Head of caudate nucleus (tissue), 42 donors: ENCODE measurements at regions not wholly inside any gene's neighbourhood (a gene's known extent, or its start where the extent isn't known, plus 50 kb on each side); places are given as distances from the start of the nearest gene placed in this dataset.

ENCODE experiments used
- DNase-seq, 42 donors: peaks; one replicate each; pipeline versions ENCODE4 v3.0.0 to v3.0.0-alpha.2; 2020 to 2021; ENCODE audit warnings: mixed read lengths in 7 of 42
- intact Hi-C: fragments of 100-400 bp; cut with DNase I; formaldehyde crosslinking; loops from one replicate; pipeline ENCODE4 v1.15.0; 2022

DNA sequence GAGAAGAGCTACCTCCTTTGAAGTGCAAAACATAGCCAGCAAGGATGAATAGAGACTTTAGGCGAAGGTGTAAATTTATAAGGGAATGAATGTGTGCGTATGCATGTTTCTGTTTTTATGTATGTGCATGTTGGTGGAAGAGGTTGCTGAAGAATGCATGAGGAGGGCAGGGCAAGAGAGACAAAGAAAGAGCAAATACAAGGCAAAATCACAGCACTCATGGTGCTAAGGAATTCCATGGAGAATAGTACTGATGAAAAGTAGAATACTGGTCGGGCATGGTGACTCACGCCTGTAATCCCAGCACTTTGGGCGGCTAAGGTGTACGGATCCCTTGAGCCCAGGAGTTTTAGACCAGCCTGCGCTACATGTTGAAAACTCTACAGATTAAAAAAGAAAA lies 762.1 kb upstream of the PTPRD start:
- intact Hi-C loops = no loop called here
- no peak for DNase-seq

DNA sequence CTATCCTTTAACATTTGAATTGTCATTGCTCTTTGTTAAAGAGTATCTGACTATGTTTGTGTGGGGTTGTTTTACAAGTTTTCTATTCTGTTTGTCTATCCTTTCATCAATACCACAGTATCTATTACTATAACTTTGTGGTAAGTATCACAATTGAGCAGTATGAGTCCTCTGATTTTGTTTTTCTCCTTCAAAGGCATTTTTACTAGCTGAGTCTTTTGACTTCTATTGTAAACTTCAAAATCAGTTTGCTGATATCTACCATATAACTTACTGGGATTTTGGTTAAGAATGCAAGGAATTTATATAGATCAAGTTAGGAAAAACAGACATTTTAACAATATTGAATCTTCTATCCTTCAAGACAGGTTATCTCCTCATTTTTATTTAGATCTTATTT lies 789.8 kb upstream of the PTPRD start:
- intact Hi-C loops = no loop called here
- DNase-seq = no peak

DNA sequence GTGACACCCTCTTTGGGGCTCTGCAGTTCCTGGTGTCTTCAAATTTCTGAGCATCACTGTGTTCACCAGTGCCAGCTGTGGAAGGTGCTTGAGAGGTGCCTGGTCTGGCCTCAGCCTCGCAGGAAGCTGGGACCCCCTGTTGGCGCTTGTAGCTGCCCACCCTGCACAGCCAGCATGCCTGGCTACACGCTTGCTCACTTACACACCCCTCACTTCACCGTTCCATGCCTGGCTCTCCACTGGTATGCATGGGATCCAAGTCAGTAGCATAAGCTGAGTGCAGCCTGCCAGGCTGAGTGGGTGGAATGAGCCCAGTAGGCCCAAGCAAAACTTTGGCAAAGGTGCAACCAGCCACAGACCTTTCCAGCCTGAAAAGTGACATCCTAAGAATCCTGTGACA lies 801.4 kb upstream of the PTPRD start:
- intact Hi-C loops = no loop called here
- no peak for DNase-seq

DNA sequence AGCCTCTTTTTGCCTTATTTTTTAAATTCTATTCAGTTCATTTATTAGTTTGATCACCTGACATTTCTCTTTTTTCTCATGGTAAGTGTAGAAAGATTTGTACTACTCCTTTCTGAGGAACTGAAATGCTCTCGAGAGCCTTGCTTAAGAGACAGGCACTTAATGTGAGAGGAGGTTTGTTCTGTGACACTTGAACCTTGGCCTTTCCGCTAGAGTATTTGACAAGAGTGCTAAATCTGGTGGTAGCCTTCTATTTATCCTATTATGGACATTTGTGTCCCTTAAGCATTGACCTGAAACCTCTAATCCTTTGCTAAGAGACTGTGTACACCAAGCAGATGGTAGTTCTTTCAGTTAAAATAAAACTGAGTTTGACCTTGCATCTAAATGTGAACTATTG lies 805.0 kb upstream of the PTPRD start:
- intact Hi-C loops = no loop called here

DNA sequence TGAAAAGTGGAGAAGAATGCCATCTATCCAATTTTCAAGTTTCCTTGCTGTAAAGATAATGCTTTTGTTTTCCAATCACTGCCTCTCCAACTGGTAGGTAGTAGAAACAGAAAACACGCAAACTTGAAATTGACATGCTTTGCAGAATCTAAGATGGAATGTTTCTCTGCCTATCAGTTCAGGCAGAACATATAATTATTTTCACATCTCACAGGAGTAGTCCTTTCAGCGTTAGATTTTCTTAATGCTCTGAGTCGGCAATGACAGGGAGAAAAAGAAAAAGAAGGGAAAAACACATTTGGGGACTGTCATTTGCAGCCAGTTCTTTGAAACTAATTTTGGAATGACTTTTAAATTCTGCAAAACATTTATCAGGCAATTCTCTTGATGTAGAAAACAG lies 818.7 kb upstream of the PTPRD start:
- no peak for DNase-seq
- intact Hi-C loops = no loop called here

More for the DNA sequence above, 805.0 kb upstream of the PTPRD start:
- DNase-seq = no peak

DNA sequence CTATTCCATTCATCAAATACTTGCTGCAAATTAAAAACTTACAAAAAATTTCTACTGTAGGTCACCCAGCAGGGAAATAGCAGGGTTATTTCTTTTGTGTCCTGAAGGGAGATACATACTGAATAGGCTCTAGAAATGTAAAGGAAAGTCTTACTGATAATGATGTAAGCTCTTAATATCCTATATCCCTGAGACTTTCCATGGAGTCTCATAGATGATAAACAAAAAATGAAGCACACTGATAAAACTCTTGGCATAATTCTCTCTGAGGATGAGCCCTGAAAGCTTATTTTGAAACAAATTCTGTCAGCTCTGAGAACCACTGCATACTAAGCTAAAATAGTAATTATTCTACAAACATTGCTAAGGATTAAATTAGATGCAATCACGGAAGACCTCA lies 819.6 kb upstream of the PTPRD start:
- intact Hi-C loops = no loop called here
- DNase-seq = no peak

DNA sequence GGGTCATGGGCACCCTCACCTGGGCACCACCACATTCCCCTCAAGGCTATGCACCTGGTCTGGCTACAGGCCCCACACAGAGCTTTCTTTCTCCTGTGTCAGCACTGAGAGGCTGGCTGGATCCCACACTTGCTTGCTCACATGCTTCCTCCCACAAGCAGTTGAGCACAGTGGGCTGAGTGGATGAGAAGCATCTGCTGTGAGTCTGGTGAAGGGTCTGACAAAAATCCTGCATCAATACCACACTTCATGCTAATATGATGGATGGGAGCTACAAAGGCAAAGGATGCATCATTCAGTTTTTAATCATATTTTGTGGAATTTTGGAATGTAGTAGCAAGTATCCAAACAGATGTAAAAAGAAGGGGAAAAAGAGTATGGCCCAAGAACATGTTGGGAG lies 830.8 kb upstream of the PTPRD start:
- DNase-seq = no peak
- intact Hi-C loops = no loop called here

DNA sequence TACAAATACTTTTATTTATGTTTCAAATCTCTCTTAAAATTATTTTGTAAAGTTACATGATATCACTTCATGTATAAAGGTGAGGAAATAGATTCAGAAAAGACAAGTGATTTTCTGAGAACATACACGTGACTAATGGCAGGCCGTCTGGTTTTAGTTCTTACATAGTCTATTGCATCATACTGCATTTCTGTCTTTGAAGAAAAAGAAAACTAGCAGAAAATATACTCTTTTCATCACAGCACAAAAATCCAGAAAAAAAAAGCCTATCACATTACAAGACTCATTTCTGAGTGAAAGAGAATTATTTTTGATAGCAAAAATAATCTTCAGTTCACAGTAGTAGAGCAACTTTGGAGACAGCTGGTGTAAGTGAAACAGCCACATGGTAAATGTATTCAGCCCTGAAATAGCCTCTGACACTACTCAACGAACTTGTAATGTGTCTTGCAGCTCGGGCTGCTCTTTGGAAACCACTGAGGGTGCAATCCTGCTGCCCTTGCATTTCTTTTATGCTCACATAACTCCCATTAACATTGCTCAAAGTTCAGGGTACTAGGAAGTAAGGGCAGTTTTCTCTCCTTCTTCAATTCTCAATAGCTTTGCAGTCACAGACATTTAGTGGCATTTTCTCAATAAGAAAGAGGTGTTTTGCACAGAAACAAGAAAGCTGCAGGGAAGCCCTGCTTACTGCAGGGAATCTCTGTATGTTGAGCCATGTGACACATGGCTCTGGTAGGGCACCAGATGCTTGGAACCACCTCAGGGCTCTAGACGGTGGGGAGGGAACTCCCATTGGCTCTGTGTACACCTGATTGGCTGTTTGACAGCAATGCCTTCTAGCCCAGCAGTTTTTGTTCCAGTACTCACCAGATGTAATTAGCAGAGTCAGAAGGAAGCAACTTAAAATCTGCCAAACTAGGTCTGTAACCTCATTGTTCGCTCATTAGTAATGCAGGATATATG lies 845.3 kb upstream of the PTPRD start:
- DNase-seq = no peak
- intact Hi-C loops = no loop called here

DNA sequence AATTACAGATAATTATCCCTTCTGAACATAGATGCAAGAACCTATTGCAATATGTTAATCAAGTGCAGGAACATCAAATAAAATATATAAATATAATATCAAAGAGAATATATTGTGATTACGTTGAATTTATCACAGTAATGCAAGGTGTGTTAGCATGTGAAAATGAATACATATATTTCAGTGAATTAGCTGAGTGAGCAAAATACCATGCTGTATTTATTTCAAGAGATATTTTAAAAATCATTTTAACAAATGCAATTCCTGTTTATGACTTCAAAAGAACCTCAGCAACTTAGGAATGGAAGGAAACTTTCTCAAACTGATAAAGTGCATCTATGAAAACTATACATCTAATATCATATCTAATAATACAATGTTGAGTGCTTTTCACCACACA lies 856.9 kb upstream of the PTPRD start:
- intact Hi-C loops = no loop called here
- DNase-seq = no peak

DNA sequence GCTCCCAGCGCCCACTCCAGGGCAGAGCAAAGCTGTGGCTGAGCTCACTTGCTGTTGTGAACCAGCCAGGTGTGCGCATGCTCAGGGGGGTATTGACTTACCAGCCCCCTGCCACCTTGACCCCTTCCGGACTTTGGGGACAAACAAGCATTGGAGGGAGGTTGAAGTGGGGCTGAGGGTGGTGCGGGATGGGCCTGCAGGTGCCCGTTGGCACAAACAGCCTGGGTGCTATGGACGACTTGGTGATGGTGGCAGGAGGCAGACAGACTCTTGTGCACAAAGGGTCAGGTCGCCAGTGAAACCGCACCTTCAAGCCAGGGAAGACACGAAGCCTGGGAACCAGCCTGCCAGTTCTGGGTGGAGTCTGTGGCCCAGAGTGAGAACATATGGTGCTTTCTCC lies 858.5 kb upstream of the PTPRD start:
- intact Hi-C loops = no loop called here
- no peak for DNase-seq

DNA sequence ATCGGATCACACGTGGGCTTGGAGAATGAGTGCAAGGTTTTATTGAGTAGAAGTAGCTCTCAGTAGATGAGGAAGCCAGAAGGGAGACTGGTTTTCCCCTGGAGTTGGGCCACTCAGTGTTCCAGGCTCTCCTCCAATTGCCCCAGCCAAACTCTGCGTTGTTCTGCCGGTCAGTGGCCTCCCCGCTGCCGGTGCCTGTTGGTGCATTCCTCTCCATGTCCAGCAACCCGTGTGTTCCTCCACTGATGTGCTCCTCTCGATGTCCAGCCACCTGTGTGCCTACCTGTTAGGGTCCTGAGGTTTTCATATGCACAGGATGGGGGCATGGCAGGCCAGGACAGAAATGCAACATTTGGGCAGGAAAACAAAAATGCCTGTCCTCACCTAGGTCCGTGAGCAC lies 888.0 kb upstream of the PTPRD start:
- DNase-seq = no peak
- intact Hi-C loops = no loop called here

DNA sequence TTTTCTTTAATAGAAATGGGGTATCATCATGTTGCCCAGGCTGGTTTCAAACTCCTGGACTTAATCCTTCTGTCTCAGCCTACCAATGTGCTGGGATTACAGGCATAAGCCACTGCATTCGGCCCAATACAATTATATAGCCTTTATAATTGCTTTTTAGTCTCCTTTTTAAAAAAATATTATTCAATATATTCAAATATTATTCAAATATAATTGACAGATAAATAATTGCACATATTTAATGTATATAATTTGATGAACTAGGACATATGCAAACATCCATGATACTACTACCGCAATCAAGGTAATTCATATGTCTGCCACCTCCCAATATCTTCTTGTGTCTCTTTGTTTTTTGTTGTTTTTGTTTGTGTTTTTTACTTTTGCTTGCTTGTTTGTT lies 894.2 kb upstream of the PTPRD start:
- no peak for DNase-seq
- intact Hi-C loops = no loop called here

DNA sequence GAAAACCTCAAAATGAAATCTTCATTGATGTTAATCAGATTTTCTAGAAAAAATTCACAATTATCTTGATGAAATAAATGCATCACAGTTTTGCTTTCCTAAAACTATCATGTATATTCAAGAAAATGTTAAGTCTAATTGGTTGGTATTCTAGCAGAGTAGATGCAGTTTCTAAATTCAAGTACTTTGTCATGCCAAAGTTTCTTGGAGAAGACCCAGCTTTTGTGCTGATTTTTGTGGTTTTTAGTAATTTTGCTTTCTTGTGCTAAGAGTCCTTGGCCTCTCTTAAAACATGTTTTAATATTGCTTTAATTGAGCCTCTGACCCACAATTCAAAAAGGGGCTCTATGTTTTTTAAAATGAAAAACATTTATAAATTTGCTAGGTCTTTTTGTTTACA lies 924.8 kb upstream of the PTPRD start:
- intact Hi-C loops = no loop called here

DNA sequence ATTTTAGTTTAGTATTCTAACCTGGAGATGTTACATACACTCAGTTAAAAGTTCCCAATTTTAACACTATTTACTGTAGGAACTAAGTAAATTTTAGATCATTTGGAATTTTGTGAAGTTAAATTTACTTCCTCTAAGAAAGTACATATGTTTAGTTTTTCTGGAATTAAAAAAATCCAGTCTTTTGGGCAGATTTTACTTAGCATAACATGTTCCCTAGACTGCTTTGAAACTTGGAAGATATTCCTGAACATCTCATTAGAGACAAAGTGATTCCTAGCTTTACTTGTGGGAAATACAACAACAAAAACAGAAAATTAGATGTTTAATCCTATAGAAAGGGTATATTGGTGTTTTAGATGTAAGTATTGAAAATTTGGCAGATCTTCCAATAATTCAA lies 930.0 kb upstream of the PTPRD start:
- no peak for DNase-seq
- intact Hi-C loops = no loop called here

More for the DNA sequence above, 924.8 kb upstream of the PTPRD start:
- no peak for DNase-seq

DNA sequence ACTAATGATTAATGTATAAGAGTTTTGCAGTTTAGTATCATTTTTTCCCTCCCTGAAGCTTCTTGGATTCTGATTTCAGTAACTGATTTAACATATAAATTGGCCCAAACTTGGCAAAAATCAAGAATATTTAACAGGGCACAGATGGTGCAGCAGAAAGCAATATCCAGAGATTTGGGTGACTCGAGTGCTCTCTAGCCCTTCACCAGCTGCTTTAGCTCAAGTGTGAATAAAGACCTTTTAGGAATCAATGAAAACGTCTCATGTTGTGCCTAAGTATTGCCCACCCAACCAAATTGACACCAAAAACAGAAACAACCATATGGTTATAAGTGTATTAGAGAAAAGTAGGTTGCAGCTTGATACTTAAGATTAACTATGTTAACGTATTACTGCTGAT lies 933.4 kb upstream of the PTPRD start:
- DNase-seq = no peak
- intact Hi-C loops = no loop called here

DNA sequence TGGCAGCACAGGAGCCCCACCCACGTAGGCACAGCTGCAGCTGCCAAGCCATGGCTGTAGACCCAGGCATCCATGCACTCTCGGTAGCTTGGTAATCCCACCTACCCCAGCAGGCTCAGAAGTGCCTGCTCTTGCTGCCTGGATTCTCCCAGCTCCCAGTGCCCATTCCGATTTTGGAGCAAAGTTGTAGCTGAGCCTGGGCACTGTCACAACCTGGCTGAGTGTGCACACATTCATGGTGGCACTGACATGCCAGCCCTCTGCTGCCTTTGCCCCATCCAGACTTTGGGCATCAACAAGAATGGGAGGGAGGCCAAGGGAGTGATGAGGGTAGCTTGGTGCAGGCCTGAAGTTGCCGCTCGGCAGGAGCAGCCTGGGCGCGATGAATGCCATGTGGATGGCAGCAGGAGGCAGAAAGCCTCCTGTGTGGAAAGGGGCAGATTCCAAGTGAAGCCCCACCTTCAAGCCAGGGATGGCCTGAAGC lies 936.6 kb upstream of the PTPRD start:
- intact Hi-C loops = no loop called here

DNA sequence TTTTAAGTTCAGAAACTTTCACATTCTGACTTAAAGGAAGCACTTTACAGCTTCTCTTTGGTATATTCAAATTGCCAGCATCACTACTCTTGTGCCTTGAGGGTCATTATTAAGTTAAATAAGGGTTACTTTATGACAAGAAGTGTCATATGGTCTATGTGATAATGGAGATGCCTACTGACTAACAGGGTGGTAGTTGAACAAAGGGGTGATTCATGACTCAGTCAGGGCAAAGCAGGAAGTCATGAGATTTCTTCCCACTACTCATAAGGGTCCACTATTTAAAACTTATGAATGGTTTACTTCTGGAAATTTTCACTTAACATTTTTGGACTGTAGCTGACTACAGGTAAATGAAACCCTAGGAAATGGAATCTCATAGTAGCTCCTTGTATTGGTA lies 938.3 kb upstream of the PTPRD start:
- intact Hi-C loops = no loop called here
- no peak for DNase-seq

More for the DNA sequence above, 936.6 kb upstream of the PTPRD start:
- no peak for DNase-seq

DNA sequence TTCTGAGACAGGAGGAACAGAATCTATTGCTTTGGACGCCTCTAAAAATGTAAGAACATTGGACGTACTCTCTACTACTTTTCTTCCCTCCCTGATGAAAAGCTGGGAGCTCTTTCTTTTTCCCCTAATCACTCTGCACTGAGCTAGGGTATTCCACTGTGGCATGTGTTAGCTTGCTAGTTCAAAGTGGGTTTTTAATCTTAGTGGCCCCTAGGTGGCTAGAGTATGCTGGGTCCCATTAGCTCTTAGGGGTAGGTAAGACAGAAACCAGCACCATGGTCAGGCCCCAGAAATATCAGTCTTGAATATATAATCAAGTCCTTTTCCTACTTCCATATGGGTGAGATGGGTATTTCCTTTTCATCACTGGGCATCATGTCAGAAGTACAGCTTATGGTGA lies 945.2 kb upstream of the PTPRD start:
- DNase-seq = no peak
- intact Hi-C loops = no loop called here

DNA sequence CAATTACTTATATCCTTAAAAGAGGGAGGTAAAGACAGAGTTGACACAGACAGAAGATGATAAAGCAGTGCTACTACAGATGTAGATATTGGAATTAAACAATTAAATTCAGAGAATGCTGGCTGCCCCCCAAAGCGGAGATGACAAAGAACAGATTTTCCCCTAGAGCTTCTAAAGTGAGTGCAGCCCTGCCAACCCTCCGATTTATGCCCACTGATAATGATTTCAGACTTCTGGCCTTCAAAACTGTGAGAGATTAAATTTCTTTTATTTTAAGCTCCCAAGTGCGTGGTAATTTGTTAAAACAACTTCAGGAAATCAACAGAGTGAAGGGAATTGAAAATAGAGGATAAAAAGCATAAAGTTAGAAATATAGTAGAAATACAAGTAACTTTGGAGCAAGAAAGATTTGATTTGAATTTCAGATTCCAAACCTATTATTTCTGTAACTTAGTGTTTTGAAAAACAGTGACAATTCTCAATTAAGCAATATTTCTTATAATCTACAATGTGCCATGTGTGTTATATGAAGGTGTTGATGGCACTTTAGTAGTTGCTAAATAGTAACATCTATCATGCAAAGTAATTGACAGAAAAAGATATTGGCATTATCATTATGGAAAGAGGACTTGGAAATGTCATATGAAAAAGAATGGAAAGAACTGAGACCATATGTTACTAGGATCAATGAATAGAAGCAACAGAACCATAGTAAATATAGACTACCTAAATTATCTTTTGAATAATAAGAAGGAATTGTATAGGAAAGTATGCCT lies 946.4 kb upstream of the PTPRD start:
- intact Hi-C loops = no loop called here

DNA sequence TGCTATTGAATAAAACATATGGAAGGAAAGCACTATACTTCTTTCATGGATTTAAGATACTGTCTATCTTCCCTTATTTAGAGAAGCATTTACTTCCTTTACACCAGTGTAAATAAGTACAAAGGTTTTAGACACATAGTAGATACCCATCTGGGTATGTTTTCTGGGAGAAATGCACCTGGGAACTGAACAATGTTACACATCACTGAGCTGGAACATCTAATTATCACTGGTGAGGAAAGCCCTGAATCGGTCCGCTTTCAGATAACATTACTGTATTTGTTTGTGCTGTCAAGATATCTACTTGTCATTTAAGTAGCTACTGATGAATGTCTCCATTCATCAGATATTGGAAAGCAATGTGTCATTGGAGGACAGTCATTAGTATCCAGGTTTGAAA lies 964.7 kb upstream of the PTPRD start:
- intact Hi-C loops = no loop called here
- no peak for DNase-seq

More for the DNA sequence above, 946.4 kb upstream of the PTPRD start:
- no peak for DNase-seq
